IPS DF 4.7 (cell line): ENCODE measurements at regions not wholly inside any gene's neighbourhood (a gene's known extent, or its start where the extent isn't known, plus 50 kb on each side); places are given as distances from the start of the nearest gene placed in this dataset.

ENCODE experiments used
- DNase-seq: peaks from one replicate; pipeline ENCODE4 v3.0.0-alpha.2; 2013; ENCODE audit warnings: low spot score; ENCODE audit errors: extremely low read depth

DNA sequence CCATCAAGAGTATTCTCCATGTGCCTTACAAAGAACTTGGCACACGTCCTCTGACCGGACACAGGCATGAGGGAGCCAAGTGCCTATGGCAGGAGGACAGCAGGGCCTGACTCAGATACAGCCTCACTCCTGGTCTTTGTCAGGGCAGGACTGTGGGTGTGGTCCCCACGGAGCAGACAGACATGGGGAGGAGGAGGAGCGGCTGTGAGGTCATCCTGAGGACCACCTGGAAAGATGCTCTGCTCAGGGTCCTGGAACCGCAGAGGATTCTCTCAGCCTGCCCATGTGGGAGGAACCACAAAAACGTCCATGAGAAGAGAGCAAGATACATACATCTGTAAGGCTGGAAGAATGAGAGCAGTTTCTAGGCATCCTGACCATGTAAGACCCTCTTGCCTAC is 576.3 kb downstream of the BRD1 start:
- DNase-seq: no peak

- no peak for DNase-seq
Measured at GRCh38 chr22:49247194-49247924, 580.3 kb downstream of the BRD1 start.

- DNase-seq: no peak
Measured at GRCh38 chr22:49244466-49245420, 582.9 kb downstream of the BRD1 start.

DNA sequence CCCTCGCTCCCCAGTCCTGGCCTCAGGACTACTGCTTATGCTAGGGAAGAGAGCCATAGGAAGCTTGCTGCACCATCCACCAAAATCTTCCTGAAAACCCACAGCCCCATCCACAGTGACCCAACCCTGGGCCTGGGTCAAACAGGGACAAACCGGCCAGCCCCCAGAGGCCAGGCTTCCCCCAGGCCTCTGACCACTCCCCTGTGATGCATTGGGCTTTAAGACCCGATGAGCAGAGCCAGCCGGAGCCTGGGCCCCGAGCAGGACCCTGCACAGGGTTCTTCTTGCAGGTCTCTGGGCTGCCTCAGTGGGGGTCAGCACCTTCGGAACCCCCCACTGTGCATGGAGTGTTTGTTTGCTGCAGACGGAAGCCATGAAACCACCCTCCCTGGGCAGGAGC is 583.7 kb downstream of the BRD1 start:
- no peak for DNase-seq

- no peak for DNase-seq
Measured at GRCh38 chr22:49243335-49243734, 584.3 kb downstream of the BRD1 start.

DNA sequence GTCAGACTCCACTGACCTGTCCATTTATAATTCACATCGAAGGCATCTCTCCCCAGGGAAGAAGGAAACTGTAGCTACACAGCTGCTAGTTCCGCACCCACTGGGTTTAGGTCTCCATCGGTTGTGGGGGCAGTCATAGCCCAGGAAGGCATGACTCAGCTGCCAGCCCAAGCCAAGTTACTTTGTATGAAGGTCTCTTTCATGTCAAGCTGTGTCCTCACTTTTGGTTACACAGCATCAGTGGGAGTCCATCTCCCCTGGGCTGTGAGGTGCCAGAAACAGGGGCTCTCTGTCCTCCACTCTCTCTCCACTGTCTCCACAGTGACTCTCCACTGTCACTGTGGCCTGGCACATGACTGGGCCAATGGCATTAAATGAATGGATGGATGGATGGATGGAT is 585.2 kb downstream of the BRD1 start:
- DNase-seq: no peak

DNA sequence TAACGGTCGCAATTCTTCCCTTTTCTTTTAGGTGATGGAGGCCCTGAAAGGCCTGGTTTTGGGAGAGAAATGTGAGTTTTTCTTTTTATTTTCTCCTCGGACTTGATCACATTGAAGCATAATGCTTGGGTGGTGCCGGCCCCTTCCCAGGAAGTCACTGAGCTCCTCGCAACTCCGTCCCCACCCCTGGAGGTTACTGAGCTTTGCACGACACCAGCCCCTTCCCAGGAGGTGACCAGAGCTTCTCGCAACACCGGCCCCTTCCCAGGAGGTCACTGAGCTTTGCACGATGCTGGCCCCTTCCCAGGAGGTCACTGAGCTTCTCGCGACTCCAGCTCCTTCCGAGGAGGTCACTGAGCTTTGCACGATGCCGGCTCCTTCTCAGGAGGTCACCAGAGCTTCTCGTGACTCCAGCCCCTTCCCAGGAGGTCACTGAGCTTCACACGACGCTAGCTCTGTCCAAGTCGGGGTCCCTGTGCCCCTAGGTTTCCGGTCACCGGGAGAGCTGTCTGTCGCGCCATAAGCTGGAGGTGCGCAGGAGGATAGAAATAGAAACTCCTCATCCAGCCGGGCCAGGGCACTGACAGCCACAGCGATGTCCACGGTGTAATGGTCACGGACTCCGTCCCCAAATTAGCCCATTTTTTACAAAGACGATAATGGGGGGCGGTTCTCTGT is 586.4 kb downstream of the BRD1 start:
- DNase-seq: no peak

GRCh38 chr22:49240472-49240871 is 587.2 kb downstream of the BRD1 start:
- DNase-seq: no peak

DNA sequence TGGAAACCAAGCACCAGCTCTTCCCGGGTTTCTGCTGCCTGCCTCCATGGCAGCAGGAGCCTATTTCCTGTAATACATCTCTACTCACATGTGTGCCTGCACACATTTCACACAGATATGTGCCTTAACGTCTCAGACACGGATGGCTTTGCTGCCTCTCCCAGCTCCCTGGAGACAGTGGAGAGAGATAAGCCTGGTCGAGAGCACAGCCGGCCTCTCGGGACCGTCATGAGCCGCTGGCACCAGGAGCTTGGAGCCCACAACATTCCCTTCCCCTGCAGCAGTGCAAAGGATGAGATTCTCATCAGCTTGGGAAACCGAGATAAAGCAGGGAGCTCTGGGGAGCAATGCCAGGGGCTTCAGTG is 587.7 kb downstream of the BRD1 start:
- no peak for DNase-seq

DNA sequence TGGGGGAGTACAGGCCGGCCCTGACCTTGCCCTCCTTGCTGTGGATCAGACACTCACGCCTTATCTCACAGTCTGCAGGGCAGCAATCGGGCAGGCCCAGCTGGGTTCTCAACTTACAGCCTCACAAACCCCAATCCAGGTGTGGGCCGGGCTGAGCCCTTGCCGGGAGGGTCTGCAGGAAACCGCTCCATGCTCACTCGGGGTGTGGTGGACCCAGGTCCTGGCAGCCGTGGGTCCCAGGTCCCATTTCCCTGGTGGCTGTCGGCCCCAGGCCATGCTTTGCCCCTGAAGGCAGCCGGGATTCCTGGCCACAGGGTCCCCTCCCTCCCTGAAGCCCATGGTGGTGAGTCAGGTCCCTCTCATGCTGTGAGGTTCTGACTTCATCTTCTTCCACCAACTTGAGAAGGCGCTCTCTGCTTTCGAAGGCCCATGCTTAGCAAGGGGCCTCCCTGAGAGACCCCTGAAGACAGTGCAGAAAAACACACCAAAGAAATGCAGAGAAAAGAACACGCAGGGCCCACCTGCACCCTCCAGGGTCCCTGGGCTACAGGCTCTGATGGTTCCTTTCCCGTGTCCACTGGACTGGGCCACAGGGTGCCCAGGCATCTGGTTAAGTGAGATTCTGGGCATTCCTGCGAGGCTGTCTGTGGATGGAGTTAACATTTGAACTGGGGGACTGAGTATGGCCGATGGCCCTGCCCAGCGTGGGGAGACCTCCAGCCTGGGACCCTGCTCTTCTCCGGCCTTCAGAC is 588.2 kb downstream of the BRD1 start:
- no peak for DNase-seq

- DNase-seq: no peak
Measured at GRCh38 chr22:49238181-49239141, 589.2 kb downstream of the BRD1 start.

DNA sequence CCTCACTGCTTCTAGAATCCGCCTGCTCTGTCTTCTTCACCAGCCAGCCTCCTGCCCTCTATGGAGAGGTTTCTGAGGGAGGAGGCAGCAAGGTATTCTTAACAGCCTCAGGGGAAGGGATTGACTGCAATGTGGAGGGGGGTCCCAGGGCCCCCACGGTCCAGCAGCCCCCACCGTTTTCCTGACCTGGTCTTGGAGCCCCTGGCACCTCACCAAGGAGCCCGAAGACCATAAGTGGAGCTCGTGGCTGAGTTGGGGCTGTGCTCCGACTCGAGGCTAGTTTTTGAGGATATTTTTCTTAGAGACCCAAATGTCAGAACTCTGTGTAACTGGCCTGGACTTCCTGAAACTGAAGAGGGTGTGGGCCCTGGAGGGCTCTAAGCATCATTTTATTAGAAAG is 590.0 kb downstream of the BRD1 start:
- DNase-seq: no peak

- no peak for DNase-seq
Measured at GRCh38 chr22:49237279-49237678, 590.4 kb downstream of the BRD1 start.

DNA sequence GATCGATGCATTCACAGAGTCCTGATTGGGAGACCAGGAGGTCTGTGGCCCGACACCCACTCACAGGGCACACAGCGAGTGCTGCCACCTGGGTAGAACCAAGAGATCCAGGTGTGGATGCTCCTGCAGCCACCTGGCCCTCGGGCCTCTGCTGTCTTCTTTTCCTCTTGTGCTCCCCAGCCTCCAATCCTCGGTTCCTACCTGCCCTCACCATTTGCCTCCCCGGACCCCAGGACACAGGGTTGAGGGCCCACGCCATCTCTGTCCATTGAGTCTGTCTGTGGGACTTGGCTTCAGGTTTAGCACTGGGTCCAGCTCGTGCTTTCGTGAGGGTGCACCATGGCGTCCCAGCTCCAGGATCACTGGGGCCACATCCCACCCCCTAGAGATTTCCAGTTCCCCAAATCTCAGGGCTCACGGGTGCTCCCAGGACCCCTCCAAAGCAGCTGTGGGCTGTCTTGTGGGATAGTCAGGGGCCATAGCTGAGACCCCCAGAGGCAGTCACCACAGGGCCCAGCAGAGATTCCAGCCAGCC is 591.1 kb downstream of the BRD1 start:
- no peak for DNase-seq

- no peak for DNase-seq
Measured at GRCh38 chr22:49235463-49236300, 592.0 kb downstream of the BRD1 start.

- DNase-seq: no peak
Measured at GRCh38 chr22:49234459-49234858, 593.2 kb downstream of the BRD1 start.

- no peak for DNase-seq
Measured at GRCh38 chr22:49233507-49234100, 594.1 kb downstream of the BRD1 start.

- no peak for DNase-seq
Measured at GRCh38 chr22:49232319-49233067, 595.2 kb downstream of the BRD1 start.
